Superior temporal gyrus (tissue), 1 donor: ENCODE measurements at regions not wholly inside any gene's neighbourhood (a gene's known extent, or its start where the extent isn't known, plus 50 kb on each side); places are given as distances from the start of the nearest gene placed in this dataset.

ENCODE experiments used
- DNase-seq: peaks from one replicate; pipeline ENCODE4 v3.0.0-alpha.2; 2016; ENCODE audit errors: extremely low spot score

DNA sequence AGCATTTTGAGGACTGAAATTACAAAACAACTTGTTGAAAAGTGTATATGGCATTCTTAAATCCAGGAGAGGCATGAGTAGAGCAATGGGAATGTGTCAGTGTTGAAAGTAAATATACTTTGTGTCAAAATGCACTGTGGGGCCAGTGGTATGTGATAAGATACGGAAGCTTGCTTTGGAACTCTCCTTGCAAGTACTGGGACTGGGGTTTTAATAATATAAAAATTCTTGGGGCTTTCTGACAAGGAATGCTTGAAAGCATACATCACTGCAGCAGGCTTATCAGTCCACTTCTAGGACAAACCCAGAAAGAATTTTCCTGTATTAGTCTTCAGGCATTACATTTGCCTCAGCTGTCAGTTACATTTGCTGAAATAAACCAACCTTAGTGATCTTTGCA lies 472.8 kb upstream of the FZD8 start:
- no peak for DNase-seq

DNA sequence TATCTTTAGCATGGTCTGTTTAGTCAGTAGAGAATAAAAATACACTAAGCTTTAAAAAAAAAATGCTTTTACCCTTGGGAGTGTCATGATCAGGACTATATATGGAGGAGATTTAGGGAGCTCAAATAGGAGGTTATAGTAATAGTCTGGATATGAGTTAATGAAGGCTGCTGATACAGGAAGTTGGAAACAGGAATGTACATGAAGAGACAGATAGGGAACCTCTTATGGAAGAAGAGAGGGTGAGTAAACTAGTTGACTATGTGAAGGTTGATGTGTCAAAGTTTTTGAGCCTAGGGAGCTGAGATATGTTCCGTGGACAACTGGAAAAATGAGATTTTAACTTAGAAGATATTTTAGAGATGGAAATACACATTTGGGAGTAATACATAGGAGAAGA lies 472.0 kb upstream of the FZD8 start:
- no peak for DNase-seq

DNA sequence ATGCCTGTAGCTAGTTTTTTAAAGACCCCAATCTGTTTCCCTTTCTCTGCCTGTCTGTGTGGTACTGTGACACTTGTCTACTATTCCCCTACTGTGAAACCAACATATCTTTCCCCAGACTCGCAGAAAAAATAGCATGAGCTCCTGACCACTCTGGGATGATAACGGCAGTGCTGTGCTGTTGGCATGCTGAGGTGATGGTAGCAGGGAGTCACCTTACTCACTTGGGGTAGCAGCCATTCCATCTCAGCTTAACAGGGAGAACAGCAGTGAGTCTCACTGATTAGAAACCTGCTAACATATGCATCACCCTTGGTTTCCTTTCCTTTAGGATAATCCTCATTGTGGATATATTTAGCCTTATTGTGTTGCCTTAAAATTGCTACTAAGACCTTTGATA lies 469.6 kb upstream of the FZD8 start:
- no peak for DNase-seq

DNA sequence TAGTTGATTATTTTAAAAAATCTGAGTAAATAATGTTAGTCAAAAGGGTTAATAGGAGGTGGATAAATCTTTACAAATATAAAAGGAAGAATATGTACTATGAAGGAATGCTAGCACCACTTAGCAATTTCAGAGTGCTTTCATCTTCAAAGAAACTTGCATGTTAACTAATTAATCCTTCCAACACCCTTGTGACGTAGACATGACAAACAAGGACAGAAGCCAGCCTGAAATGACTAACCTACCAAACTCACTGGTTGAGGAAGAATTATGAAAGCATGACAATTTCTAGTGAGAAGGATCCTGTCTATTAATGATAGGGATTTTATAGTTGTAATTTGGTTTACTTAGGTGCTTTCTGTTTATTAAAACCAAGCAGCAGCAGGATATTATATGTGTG lies 468.0 kb upstream of the FZD8 start:
- DNase-seq = no peak

DNA sequence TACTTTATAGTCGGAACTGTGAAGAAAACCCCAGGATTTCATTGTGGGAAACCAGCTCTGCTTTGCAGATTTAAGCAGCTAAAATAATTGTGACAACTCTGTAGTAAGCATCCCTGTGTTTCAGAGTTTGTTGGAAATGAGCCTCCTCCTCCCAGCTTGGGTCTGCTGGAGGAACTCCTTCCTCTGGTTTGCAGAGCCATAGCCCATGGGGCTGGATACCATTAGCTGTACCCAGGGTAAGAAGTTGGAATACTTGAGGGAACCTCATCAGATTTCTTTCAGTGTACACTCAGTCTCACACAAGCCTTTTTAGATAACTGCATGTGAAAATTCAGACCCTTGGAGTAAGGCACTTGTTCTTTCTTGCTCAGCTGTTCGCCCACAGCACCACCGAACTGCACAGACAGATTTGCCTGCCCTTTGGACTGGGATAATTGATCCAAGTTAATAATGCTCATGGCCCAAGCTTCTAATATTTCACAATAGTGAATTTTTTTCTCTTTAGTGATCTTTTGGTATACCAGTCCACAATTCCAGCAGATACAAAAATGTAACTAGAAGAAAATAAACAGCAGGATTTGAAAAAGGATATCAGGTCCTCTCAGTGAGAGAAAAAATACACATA lies 467.4 kb upstream of the FZD8 start:
- no peak for DNase-seq

DNA sequence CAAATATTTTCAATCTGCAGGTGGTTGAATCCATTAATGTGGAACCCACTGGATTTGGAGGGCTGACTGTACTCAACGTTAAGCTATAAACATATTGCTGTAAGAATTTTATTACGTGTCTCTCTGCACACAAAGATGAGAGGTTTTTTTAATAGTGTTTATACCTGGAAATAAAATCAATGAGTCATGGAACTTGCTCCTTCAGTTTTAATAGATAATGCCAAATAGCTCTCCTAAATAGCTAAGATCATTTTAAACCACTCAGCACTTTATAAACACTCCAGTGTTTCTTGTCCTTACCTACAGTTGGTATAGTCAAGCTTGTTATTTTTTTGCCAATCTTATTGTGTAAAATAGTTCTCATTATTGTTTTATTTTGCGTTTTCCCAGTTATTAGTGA lies 455.6 kb upstream of the FZD8 start:
- no peak for DNase-seq

DNA sequence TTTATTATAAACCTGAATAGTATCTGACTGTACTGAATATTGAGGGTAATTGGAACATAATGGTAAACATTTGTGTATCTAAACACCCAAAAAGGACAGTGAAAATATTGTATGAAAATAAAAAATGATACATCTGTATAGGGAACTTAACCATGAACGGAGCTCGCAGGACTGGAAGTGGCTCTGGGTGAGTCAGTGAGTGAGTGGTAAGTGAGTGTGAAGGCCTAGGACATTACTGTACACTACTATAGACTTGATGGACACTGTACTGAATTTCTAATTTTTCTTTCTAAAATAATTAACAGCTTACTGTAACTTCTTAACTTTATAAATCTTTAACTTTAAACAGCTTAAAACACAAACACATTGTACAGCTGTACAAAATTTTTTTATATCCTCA lies 454.5 kb upstream of the FZD8 start:
- no peak for DNase-seq

DNA sequence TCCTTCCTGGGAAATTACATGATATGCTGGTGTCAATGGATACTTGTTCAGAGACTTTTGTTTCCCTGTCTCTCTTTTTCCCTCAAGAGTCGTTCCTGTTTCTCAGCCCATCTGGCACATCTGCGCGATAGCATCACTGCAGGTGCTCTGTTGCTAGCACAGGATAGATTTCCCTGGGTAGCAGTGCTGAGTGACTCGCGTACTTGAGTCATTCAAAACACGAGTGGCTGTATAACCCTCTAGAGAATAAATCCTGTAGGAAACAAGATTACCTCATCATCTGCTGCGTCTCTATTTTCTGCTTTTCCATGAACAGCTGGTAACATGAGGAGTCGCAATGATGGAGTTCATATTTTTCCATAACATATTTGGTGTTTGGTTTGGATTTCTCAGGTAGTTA lies 452.0 kb upstream of the FZD8 start:
- no peak for DNase-seq

DNA sequence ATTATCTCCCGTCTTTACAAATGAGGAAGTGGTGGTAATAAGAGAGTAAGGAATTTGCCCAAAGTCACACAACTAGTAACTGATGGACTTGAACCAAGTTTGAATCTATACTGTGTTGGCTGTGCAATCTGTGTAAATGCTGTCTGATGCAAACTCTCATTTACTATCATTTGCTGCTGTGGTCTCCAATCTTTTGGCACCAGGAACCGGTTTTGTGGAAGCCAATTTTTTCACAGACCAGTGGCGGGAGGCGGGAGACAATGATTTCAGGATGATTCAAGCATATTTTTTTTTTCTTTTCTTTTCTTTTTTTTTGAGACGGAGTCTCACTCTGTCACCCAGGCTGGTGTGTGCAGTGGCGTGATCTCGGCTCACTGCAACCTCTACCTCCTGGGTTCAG lies 450.0 kb upstream of the FZD8 start:
- DNase-seq = no peak

DNA sequence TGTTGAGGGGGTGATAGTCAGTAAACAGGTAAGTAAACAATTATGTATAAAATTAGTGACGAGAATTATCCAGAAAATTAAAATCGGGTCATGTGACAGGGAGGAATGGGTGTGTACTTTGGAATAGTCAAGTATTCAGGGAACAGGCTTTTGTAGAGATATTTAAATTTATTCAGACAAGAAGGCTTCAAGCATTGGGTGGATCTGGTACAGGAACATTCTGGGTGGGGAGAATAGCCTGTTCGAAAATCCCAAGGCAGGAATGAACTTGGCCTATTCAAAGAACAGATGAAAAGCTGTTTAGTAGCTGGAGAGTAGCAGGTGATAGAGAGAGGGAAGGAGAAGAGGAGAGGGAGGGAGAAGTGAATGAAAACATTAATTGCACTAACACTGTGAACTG lies 448.9 kb upstream of the FZD8 start:
- DNase-seq = no peak

DNA sequence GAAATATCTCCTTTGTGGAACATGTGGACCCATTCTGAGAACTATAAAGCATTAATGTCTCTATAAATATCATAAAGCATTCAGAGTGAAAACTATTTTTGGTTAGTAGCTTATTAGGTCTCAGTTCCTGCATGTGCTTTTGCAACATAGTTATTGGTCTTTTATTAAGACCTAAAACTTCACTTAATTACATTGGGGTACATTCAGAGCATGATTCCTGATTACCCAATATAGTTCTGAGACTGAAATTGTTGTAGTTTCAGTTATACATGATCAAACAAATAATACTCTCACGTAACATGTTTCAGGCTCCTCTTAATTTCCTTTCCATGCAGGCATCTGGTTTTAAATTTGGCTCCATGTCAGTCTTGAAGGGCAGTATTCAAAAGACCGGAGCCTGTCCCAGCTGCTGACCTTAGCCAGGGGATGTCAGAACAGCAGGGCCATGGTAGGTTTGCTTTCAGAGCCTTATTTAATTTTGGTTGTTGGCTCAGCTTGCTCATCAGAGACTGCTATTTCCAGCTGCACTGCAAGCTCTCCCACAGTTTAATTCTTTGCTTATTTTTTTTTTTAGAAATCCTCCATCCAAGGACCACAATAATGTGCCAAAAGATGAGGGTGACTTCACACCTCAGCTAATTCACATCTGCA lies 447.8 kb upstream of the FZD8 start:
- no peak for DNase-seq

DNA sequence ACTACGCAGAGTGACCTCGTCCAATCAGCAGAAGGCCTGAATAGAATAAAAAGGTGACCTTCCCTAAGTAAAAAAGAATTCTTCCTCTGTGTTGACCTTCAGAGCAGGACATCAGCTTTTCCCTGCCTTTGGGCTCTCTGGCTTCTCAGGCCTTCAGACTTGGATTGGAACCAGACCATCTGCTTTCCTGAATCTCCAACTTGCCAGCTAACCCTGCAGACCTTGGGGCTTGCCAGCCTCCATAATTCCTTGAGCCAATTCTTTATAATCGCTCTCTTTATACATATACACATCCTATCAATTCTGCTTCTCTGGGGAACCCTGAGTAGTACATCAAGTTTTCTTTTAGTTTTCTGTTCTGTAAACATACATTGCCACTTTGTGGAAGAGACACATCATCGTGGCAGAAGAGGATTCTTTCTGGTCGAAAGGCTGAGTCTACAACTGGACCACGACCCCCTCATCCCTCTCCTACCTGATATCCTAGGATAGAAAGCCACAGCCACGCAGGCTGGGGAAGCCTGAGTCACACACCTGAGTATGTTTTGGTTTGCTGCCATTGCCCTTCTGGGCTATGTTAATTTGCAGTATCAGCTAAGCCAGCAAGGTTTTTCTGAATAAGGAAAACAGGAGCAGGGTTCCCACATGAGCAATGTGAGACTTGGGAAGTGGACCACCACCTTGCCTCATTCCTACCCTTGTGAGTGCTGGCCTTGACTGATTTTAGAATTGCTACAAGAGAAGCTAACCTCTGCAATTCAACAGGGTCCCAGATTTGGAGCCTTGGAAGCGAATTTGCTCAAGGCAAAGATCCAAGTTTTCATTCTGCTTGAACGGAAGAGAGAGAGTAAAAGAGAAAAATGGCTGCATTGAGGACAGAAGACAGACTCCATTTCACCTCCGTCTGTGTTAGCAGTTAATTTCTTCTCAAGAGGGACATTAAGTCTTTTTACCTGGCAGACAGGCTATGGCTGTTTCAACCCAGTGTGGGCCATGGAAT lies 445.2 kb upstream of the FZD8 start:
- DNase-seq = no peak

DNA sequence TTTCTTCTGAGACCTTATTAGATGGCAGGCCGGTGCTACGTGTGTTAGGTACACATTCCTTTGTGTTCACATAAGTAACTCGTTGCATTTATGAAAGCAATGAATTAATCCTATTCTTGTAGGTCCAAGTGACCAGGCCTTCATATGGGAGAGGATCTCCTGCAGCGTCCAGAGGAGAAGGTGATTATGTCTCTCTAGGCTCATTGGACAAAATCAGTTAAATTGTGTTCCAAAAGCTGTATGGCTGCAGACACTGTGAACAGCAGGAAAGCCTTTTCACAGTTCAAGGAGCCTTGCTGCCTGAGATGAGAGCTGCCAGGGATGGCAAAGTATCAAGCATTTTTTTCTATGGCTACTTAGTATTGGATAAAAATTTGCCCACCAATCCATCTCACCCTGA lies 433.1 kb upstream of the FZD8 start:
- DNase-seq = no peak

DNA sequence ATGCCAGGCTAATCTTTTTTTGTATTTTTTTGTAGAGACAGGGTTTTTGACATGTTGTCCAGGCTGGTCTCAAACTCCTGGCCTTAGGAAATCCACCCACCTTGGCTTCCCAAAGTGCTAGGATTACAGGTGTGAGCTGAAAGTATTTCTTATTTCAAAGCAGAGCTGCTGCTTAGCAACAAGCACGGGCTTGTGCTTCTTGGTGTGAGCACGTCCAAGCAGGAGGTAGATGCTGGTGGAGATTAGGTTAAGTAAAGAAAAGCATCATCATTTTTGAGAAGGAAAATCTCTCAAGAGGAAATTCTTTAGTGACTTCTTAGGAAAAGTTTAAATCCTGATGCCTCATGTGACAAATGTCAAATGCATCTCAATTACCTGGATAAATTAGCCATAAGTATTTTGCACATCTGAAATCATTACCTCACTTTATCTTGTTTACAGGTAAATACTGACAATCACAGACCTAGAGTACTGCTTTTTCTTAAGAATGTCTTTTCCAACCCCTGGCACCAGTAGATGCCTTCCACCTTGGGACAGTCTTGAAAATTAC lies 431.8 kb upstream of the FZD8 start:
- no peak for DNase-seq

DNA sequence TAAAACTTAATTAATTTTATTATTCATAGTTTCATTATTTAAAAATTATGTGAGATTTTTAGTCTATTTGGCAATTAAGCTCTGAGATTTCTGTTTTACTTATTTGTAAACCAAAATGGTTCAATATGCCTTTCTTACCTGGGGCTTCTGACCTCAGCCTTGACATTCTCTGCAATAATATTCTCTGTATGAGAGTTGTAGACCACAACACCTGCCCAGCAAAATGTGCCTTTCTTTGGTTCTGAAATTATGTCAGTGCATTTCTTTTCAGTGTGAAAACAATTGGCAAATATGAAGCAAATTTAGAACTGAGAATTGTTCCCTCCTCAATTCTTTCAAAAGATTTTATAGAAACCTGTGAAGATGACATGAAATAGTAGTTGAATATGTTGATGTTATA lies 426.4 kb upstream of the FZD8 start:
- DNase-seq = no peak

DNA sequence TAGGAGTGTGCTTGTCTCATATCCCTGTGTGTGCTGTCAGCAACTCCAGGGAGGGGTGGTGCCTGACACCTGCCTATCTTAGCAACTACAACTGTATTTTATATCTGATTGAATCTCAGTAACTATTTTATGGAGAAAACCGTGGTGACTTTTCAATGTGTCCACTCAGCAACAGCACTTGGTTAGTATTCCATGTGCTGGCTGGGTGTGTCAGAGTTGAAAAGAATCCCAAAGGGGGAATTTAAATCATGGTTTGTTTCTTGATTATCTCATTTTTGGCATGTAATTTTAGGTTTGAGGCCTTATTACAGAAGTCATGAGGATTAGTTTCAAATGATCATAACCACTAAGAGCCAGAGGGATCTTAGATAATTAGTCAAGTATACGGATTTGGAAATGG lies 425.7 kb upstream of the FZD8 start:
- no peak for DNase-seq

DNA sequence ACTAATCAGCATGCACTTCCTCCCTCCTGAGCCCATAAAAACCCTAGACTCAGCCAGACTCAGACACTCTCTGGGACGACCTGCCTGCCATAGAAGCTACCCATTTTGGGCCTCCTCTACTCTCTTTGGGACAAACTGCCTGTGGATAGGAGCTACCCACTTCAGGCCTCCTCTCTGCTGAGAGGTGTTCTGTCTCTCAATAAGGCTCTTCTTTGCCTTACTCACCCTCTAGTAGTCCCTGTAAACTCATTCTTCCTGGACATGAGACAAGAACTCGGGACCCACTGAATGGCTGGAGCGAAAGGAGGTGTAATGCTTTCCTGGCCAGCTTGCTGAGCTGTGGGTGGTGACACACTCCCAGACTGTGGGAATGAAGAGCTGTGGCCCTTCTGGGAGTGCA lies 424.8 kb upstream of the FZD8 start:
- DNase-seq = no peak

DNA sequence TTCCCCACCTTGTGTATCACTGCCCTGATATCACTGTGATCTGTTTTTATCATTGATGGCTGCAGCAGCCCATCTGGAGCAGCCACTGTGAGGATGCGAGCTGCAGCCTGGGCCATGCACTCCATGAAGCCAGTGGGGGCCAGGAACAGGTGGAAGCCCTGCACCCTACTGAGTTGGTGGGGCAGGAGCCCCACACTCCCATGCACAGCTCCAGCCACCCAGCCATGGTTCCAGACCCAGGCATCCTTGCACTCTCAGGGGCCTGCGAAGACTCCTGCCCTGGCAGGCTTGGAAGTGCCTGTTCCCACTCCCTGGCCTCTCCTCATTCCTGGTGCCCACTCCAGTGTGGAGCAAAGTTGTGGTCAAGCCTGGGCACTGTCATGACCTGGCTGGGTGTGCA lies 424.0 kb upstream of the FZD8 start:
- no peak for DNase-seq

DNA sequence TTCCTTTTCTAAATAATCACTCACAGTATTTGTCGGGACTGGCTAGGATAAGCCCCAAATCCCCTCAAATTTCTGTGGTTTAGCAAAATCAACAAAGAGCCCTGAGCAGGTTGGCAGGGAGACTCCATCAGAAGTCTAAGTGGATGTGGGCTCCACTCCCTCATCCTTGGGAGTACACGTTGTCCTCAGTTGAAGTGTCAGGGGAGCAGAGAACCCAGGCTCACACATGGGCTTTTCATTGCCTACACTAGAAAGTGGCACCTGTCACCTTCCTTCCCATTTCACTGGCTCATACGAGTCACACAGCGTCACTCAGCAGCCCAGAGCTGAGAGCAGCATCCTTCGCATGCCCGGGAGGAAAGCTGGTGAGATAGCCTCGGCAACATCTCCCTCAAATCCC lies 421.3 kb upstream of the FZD8 start:
- DNase-seq = no peak

DNA sequence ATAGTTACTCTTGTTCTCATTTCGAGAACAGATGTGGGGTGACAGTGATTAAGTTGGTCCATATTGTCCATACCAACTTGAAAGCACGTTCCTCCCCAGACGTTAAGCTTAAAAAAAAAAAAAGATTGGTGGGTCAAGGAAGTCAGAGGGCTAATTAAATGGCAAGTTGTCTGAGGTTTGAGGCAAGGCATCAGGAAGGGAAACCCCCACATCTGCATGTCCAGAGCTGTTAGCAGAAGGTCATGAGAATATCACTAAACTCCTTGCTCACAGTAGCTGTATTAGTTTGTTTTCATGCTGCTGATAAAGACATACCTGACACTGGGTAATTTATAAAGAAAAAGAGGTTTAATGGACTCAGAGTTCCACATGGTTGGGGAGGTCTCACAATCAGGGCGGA lies 415.6 kb upstream of the FZD8 start:
- no peak for DNase-seq

DNA sequence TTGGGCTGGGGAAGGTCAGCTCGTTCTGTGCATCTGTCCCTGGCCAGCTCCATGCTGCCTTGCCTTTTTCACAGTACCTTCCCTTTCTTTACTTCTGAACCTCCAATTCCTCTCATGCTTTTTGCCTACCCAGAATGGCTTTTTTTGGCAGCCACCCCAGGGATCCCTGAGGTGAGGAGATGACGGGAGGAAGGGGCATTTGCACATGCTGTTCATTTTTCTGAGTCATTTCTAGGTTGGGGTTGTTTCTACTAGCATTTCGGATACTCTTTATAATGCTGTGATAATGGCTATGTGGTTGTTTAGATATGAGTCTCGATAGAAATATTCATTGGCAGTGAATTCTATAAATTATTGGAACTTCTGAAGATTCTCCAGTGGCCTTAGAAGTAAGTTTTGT lies 415.1 kb upstream of the FZD8 start:
- no peak for DNase-seq

DNA sequence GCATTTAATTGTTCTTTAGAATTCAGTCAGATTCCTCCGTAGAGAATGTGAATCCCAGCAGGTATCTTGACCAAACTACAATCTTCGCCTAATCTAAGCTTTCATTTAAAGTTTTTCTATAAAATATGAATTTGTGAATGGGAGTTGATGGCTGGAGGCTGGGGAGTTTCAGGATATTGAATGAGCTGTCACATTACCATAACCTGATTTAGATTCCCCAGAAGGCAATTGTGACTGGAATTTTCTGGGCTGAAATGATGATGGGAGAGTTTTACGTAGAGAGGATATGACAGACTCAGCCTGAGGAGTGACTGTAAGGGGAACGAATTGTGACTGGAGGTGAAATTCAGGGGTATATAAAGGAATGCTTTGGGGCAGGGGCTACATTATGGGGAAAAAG lies 411.7 kb upstream of the FZD8 start:
- DNase-seq = no peak

DNA sequence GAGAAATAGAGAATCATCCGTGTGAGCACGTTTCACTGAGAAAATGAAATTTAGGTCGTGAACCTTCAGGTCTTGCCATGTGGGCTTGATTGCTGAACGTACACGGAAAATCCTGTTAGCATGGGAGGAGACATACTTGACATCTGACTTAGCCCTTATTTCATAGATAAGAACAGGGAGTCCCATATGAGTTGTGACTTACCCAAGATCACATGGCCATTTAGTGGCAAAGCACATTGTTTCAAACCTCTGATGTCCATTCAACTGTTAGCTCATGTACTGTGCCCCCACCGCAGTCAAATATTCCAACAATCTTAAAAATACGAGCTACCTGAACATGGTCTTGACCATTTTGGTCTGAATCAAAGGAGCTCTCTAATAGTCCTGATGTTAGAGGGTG lies 411.2 kb upstream of the FZD8 start:
- DNase-seq = no peak
